ENCODE measurements at regions not wholly inside any gene's neighbourhood (a gene's known extent, or its start where the extent isn't known, plus 50 kb on each side); places are given as distances from the start of the nearest gene placed in this dataset.

DNA sequence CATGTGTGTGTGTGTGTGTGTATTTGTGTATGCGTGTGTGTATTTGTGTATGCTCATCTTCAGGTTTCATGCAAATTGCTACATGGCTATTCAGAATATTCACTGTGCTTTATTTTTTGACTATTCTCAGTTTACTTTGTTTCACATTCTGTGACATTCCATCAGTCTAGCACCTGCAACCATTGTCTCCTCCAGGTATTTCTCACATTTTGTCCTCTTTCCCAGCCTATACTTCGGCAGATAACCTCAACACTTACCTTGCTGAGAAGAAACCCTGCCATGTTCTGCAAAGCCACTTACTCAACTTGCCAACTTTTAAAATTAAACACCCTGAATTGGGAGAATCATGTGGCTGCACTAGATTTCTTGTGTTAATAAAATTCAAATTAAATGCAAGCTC is 135.4 kb upstream of the REG3A start:
- TF ChIP-seq RARB (CRISPR knock-in tag; IDR thresholded peaks at IDR 0.05) (no peak), TOX (CRISPR knock-in tag; IDR thresholded peaks at IDR 0.05; ENCODE audit: borderline replicate concordance) (no peak), OSR1 (CRISPR knock-in tag; IDR thresholded peaks at IDR 0.05) (no peak), CSDC2 (CRISPR knock-in tag; IDR thresholded peaks at IDR 0.05) (no peak), SNAI2 (CRISPR knock-in tag; IDR thresholded peaks at IDR 0.05) (no peak), PPARA (CRISPR knock-in tag; IDR thresholded peaks at IDR 0.05; ENCODE audit: borderline replicate concordance) (no peak), TCF4 (CRISPR knock-in tag; IDR thresholded peaks at IDR 0.05; ENCODE audit: borderline replicate concordance) (no peak), ESRRG (CRISPR knock-in tag; IDR thresholded peaks at IDR 0.05) (no peak)
- TF ChIP-seq, protein P1, sequence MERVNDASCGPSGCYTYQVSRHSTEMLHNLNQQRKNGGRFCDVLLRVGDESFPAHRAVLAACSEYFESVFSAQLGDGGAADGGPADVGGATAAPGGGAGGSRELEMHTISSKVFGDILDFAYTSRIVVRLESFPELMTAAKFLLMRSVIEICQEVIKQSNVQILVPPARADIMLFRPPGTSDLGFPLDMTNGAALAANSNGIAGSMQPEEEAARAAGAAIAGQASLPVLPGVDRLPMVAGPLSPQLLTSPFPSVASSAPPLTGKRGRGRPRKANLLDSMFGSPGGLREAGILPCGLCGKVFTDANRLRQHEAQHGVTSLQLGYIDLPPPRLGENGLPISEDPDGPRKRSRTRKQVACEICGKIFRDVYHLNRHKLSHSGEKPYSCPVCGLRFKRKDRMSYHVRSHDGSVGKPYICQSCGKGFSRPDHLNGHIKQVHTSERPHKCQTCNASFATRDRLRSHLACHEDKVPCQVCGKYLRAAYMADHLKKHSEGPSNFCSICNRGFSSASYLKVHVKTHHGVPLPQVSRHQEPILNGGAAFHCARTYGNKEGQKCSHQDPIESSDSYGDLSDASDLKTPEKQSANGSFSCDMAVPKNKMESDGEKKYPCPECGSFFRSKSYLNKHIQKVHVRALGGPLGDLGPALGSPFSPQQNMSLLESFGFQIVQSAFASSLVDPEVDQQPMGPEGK (CRISPR knock-in tag; IDR thresholded peaks at IDR 0.05; ENCODE audit: borderline replicate concordance): no peak
- TF ChIP-seq, protein P2, sequence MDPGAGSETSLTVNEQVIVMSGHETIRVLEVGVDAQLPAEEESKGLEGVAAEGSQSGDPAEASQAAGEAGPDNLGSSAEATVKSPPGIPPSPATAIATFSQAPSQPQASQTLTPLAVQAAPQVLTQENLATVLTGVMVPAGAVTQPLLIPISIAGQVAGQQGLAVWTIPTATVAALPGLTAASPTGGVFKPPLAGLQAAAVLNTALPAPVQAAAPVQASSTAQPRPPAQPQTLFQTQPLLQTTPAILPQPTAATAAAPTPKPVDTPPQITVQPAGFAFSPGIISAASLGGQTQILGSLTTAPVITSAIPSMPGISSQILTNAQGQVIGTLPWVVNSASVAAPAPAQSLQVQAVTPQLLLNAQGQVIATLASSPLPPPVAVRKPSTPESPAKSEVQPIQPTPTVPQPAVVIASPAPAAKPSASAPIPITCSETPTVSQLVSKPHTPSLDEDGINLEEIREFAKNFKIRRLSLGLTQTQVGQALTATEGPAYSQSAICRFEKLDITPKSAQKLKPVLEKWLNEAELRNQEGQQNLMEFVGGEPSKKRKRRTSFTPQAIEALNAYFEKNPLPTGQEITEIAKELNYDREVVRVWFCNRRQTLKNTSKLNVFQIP (CRISPR knock-in tag; IDR thresholded peaks at IDR 0.05; ENCODE audit: borderline replicate concordance, low read depth): no peak
- ATAC-seq: no peak

DNA sequence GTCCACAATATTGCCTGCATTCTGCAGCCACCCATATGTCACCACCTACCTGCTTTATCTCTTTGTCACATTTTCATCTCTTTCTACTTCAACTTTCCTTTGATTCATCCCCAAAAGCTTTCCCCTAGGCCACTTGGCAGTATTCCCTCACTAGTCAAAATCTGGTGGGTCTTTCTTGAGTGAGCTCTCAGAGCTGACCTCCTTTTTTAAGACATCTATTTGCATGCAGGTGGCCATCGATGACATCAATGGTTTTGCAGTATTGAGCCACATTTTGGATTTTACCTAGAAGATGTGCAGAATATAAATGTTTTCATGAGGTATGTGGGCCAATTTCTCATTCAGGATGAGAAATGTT is 133.4 kb upstream of the REG3A start:
- no peak for ATAC-seq
- TF ChIP-seq ZFP30 (CRISPR knock-in tag; IDR thresholded peaks at IDR 0.05) (no peak), PPARA (CRISPR knock-in tag; IDR thresholded peaks at IDR 0.05; ENCODE audit: borderline replicate concordance) (no peak), ARNTL (CRISPR knock-in tag; IDR thresholded peaks at IDR 0.05; ENCODE audit: borderline replicate concordance, low read depth) (no peak), ZC3H10 (CRISPR knock-in tag; IDR thresholded peaks at IDR 0.05) (no peak), TOX (CRISPR knock-in tag; IDR thresholded peaks at IDR 0.05; ENCODE audit: borderline replicate concordance) (no peak), CSDC2 (CRISPR knock-in tag; IDR thresholded peaks at IDR 0.05) (no peak), TCF4 (CRISPR knock-in tag; IDR thresholded peaks at IDR 0.05; ENCODE audit: borderline replicate concordance) (no peak), ESRRG (CRISPR knock-in tag; IDR thresholded peaks at IDR 0.05) (no peak), RARB (CRISPR knock-in tag; IDR thresholded peaks at IDR 0.05) (no peak), BACH2 (CRISPR knock-in tag; IDR thresholded peaks at IDR 0.05; ENCODE audit: borderline replicate concordance) (no peak), SNAI2 (CRISPR knock-in tag; IDR thresholded peaks at IDR 0.05) (no peak), OSR1 (CRISPR knock-in tag; IDR thresholded peaks at IDR 0.05) (no peak), ZNF70 (CRISPR knock-in tag; IDR thresholded peaks at IDR 0.05) (no peak), ISL1 (CRISPR knock-in tag; IDR thresholded peaks at IDR 0.05) (no peak)
- TF ChIP-seq, protein P1 (CRISPR knock-in tag; IDR thresholded peaks at IDR 0.05; ENCODE audit: borderline replicate concordance): no peak
- TF ChIP-seq, protein P3, sequence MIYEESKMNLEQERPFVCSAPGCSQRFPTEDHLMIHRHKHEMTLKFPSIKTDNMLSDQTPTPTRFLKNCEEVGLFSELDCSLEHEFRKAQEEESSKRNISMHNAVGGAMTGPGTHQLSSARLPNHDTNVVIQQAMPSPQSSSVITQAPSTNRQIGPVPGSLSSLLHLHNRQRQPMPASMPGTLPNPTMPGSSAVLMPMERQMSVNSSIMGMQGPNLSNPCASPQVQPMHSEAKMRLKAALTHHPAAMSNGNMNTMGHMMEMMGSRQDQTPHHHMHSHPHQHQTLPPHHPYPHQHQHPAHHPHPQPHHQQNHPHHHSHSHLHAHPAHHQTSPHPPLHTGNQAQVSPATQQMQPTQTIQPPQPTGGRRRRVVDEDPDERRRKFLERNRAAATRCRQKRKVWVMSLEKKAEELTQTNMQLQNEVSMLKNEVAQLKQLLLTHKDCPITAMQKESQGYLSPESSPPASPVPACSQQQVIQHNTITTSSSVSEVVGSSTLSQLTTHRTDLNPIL (CRISPR knock-in tag; IDR thresholded peaks at IDR 0.05; ENCODE audit: low read depth): no peak

DNA sequence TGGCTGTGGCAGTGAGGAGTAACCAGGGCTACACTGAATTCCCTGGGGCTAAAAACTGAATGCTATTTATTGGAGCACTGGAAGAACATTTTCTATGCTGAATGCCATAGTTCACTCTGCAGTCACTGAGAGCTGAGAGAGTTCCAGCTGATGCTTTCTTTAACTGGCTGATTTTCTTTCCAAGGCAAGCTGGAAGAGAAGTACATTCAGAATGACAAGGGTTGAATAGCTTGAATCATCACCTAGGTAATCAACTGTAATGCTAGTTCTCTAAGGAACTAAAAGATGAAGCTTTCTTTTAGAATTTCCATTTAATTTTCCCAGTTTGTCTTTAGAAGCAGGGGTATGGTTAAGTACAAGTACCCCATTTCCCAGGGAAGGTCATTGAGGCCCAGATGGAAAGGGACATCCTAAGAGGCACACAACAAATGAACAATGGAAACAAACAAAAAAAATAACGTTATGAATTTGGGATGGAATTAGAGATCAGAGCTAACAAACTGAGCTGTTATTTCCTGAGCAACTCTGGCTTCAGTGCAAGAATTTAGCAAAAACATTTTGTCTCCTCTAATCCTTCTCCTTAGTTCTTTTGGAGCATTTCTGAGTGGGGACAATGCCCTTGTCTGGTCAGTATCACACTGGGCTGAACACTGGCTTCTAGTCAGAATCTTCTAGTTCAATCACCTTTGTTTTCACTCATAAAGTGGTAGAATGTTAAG is 132.8 kb upstream of the REG3A start:
- ATAC-seq: no peak
- no peak for TF ChIP-seq ZFP3 (CRISPR knock-in tag; IDR thresholded peaks at IDR 0.05)
- TF ChIP-seq OSR1 (CRISPR knock-in tag; IDR thresholded peaks at IDR 0.05): no peak
- no peak for TF ChIP-seq BACH2 (CRISPR knock-in tag; IDR thresholded peaks at IDR 0.05; ENCODE audit: borderline replicate concordance)
- TF ChIP-seq, protein P3 (CRISPR knock-in tag; IDR thresholded peaks at IDR 0.05; ENCODE audit: low read depth): no peak
- no peak for TF ChIP-seq ZNF70 (CRISPR knock-in tag; IDR thresholded peaks at IDR 0.05)
- TF ChIP-seq ARNTL (CRISPR knock-in tag; IDR thresholded peaks at IDR 0.05; ENCODE audit: borderline replicate concordance, low read depth): no peak
- TF ChIP-seq GLIS3 (CRISPR knock-in tag; IDR thresholded peaks at IDR 0.05): no peak
- no peak for TF ChIP-seq ZFP30 (CRISPR knock-in tag; IDR thresholded peaks at IDR 0.05)
- no peak for TF ChIP-seq ZC3H10 (CRISPR knock-in tag; IDR thresholded peaks at IDR 0.05)
- TF ChIP-seq RARB (CRISPR knock-in tag; IDR thresholded peaks at IDR 0.05): no peak
- TF ChIP-seq, protein P2 (CRISPR knock-in tag; IDR thresholded peaks at IDR 0.05; ENCODE audit: borderline replicate concordance, low read depth): no peak
- TF ChIP-seq, protein P4, sequence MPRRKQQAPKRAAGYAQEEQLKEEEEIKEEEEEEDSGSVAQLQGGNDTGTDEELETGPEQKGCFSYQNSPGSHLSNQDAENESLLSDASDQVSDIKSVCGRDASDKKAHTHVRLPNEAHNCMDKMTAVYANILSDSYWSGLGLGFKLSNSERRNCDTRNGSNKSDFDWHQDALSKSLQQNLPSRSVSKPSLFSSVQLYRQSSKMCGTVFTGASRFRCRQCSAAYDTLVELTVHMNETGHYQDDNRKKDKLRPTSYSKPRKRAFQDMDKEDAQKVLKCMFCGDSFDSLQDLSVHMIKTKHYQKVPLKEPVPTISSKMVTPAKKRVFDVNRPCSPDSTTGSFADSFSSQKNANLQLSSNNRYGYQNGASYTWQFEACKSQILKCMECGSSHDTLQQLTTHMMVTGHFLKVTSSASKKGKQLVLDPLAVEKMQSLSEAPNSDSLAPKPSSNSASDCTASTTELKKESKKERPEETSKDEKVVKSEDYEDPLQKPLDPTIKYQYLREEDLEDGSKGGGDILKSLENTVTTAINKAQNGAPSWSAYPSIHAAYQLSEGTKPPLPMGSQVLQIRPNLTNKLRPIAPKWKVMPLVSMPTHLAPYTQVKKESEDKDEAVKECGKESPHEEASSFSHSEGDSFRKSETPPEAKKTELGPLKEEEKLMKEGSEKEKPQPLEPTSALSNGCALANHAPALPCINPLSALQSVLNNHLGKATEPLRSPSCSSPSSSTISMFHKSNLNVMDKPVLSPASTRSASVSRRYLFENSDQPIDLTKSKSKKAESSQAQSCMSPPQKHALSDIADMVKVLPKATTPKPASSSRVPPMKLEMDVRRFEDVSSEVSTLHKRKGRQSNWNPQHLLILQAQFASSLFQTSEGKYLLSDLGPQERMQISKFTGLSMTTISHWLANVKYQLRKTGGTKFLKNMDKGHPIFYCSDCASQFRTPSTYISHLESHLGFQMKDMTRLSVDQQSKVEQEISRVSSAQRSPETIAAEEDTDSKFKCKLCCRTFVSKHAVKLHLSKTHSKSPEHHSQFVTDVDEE (CRISPR knock-in tag; IDR thresholded peaks at IDR 0.05): no peak
- TF ChIP-seq, protein P1 (CRISPR knock-in tag; IDR thresholded peaks at IDR 0.05; ENCODE audit: borderline replicate concordance): no peak
- no peak for TF ChIP-seq ESRRG (CRISPR knock-in tag; IDR thresholded peaks at IDR 0.05)
